ENCODE measurements at regions not wholly inside any gene's neighbourhood (a gene's known extent, or its start where the extent isn't known, plus 50 kb on each side); places are given as distances from the start of the nearest gene placed in this dataset.

DNA sequence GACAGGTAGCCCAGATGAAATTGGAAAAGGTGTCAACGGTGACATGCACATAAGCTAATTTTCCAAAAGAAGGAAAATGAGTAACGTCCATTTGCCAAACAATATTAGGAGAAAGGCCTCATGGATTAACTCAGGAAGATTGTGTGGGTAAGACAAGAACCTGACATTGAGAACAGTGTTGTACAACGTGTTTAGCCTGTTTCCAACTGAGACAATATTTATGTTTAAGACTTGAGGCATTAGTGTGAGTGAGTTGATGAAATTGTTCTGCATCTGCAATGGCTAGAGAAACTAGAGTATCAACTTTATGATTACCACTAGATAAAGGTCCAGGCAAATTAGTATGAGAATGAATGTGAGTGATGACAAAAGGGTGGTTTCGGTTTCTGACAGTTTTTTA, 191.3 kb upstream of the RAI14 start:
- TF ChIP-seq, protein P1, sequence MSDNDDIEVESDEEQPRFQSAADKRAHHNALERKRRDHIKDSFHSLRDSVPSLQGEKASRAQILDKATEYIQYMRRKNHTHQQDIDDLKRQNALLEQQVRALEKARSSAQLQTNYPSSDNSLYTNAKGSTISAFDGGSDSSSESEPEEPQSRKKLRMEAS (IDR thresholded peaks at IDR 0.05): no peak
- TF ChIP-seq EGR1 (IDR thresholded peaks at IDR 0.05) (no peak), CREB1 (IDR thresholded peaks at IDR 0.05; ENCODE audit: low read depth) (no peak), YY1 (IDR thresholded peaks at IDR 0.05; ENCODE audit: low read depth) (no peak), EP300 (IDR thresholded peaks at IDR 0.05; ENCODE audit: borderline replicate concordance) (no peak), CEBPB (IDR thresholded peaks at IDR 0.05) (no peak)
- TF ChIP-seq, protein P2, sequence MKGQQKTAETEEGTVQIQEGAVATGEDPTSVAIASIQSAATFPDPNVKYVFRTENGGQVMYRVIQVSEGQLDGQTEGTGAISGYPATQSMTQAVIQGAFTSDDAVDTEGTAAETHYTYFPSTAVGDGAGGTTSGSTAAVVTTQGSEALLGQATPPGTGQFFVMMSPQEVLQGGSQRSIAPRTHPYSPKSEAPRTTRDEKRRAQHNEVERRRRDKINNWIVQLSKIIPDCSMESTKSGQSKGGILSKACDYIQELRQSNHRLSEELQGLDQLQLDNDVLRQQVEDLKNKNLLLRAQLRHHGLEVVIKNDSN (IDR thresholded peaks at IDR 0.05): no peak
